ENCODE measurements at regions not wholly inside any gene's neighbourhood (a gene's known extent, or its start where the extent isn't known, plus 50 kb on each side); places are given as distances from the start of the nearest gene placed in this dataset.

GRCh38 chr14:65153101-65153500, 50.8 kb upstream of the MAX start:
- Histone ChIP-seq H3K9me3 (ENCODE audit: insufficient read depth, low read depth, low read length) (no peaks in the 10 kb centered on the region), H3K9ac (ENCODE audit: low read depth, low read length) (no peak overlapping the region), H3K4me1 (ENCODE audit: insufficient read depth, low read length) (no peaks in the 10 kb centered on the region), H3K4me3 (ENCODE audit: low read length) (no peak overlapping the region), H3K27ac (ENCODE audit: low read length) (no peak overlapping the region), H3K27me3 (ENCODE audit: insufficient read depth, low read length) (no peaks in the 10 kb centered on the region), H3K36me3 (ENCODE audit: insufficient read depth, low read depth, low read length) (no peaks in the 10 kb centered on the region)

GRCh38 chr14:65156568-65157366, 54.5 kb upstream of the MAX start:
- H3K27me3 ChIP-seq (ENCODE audit: insufficient read depth, low read length) = no peaks in the 10 kb centered on the region
- no peaks in the 10 kb centered on the region for H3K9me3 ChIP-seq (ENCODE audit: insufficient read depth, low read depth, low read length)
- no peaks in the 10 kb centered on the region for H3K36me3 ChIP-seq (ENCODE audit: insufficient read depth, low read depth, low read length)
- H3K4me3 ChIP-seq (ENCODE audit: low read length) = no peak overlapping the region
- H3K27ac ChIP-seq (ENCODE audit: low read length) = no peak overlapping the region
- H3K4me1 ChIP-seq (ENCODE audit: insufficient read depth, low read length) = no peaks in the 10 kb centered on the region
- H3K9ac ChIP-seq (ENCODE audit: low read depth, low read length) = no peak overlapping the region

GRCh38 chr14:65159281-65160062, 57.2 kb upstream of the MAX start:
- H3K9ac ChIP-seq (ENCODE audit: low read depth, low read length) = no peak overlapping the region
- no peaks in the 10 kb centered on the region for H3K36me3 ChIP-seq (ENCODE audit: insufficient read depth, low read depth, low read length)
- no peaks in the 10 kb centered on the region for H3K4me1 ChIP-seq (ENCODE audit: insufficient read depth, low read length)
- no peak overlapping the region for H3K27ac ChIP-seq (ENCODE audit: low read length)
- H3K27me3 ChIP-seq (ENCODE audit: insufficient read depth, low read length) = no peaks in the 10 kb centered on the region
- no peaks in the 10 kb centered on the region for H3K9me3 ChIP-seq (ENCODE audit: insufficient read depth, low read depth, low read length)
- H3K4me3 ChIP-seq (ENCODE audit: low read length) = no peak overlapping the region

- no peak overlapping the region for H3K27ac ChIP-seq (ENCODE audit: low read length)
- no peaks in the 10 kb centered on the region for H3K4me1 ChIP-seq (ENCODE audit: insufficient read depth, low read length)
- no peaks in the 10 kb centered on the region for H3K9me3 ChIP-seq (ENCODE audit: insufficient read depth, low read depth, low read length)
- H3K9ac ChIP-seq (ENCODE audit: low read depth, low read length) = no peak overlapping the region
- H3K27me3 ChIP-seq (ENCODE audit: insufficient read depth, low read length) = no peaks in the 10 kb centered on the region
- H3K4me3 ChIP-seq (ENCODE audit: low read length) = no peak overlapping the region
- H3K36me3 ChIP-seq (ENCODE audit: insufficient read depth, low read depth, low read length) = no peaks in the 10 kb centered on the region
These were observed 57.8 kb upstream of the MAX start for GRCh38 chr14:65160091-65160490.

DNA sequence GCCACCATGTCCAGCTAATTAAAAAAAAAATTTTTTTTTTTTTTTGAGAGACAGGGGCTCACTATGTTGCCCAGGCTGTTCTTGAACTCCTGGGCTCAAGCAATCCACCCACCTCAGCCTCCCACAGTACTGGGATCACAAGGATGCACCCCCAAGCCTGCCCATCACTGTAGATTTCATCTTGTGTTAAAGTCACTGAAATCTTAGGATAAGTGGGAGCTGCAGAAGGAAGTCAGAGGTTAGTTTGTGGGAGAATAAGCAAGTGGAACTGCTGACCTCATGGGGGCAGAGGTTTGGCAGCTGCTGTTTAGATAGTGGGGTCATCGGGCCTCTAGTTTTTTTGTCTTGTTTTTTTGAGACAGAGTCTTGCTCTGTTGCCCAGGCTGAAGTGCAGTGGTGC, 59.7 kb upstream of the MAX start:
- no peaks in the 10 kb centered on the region for H3K4me1 ChIP-seq (ENCODE audit: insufficient read depth, low read length)
- no peaks in the 10 kb centered on the region for H3K27me3 ChIP-seq (ENCODE audit: insufficient read depth, low read length)
- H3K9me3 ChIP-seq (ENCODE audit: insufficient read depth, low read depth, low read length) = no peaks in the 10 kb centered on the region
- H3K4me3 ChIP-seq (ENCODE audit: low read length) = no peak overlapping the region
- H3K36me3 ChIP-seq (ENCODE audit: insufficient read depth, low read depth, low read length) = no peaks in the 10 kb centered on the region
- no peak overlapping the region for H3K9ac ChIP-seq (ENCODE audit: low read depth, low read length)
- H3K27ac ChIP-seq (ENCODE audit: low read length) = no peak overlapping the region

DNA sequence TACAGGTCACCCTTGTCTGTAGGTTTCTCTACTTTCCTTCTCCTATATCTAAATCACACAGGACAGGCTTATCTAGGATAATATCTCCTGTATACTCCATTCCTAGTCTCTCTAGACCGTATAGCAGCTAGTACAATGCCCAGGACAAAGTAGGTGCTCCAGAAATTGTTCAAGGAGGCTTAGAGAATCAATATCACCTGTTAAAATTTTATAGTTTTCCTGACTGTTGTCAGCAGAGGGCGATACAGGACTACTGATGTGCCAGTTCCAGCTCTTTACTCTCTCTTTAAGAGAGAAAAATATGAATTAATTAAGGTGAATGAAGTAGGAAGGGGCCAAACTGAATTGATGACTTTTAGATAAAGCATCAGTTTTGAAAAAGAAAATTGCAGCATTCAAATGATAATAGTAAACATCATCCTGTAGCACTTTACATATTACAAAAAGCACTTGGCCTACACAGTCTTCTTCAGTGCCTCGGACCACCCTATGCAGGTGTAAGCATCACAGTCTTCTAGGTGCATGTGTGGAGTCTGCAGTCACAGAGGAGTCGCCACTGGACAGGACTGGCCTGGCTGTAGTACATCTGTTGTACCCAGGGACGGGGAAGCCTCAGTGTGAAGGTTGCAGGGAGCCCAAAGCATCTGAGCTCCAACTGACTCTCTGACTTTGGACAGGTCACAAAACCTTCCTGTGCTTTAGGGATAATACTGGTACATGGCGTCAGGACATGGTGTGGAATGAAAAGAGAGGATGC, 61.9 kb upstream of the MAX start:
- H3K9me3 ChIP-seq (ENCODE audit: insufficient read depth, low read depth, low read length) = no peaks in the 10 kb centered on the region
- no peaks in the 10 kb centered on the region for H3K4me1 ChIP-seq (ENCODE audit: insufficient read depth, low read length)
- H3K36me3 ChIP-seq (ENCODE audit: insufficient read depth, low read depth, low read length) = no peaks in the 10 kb centered on the region
- H3K27me3 ChIP-seq (ENCODE audit: insufficient read depth, low read length) = no peaks in the 10 kb centered on the region
- H3K9ac ChIP-seq (ENCODE audit: low read depth, low read length) = no peak overlapping the region
- no peak overlapping the region for H3K4me3 ChIP-seq (ENCODE audit: low read length)
- no peak overlapping the region for H3K27ac ChIP-seq (ENCODE audit: low read length)

- Histone ChIP-seq H3K27ac (ENCODE audit: low read length) (no peak overlapping the region), H3K27me3 (ENCODE audit: insufficient read depth, low read length) (no peaks in the 10 kb centered on the region), H3K9ac (ENCODE audit: low read depth, low read length) (no peak overlapping the region), H3K4me3 (ENCODE audit: low read length) (no peak overlapping the region), H3K9me3 (ENCODE audit: insufficient read depth, low read depth, low read length) (no peaks in the 10 kb centered on the region), H3K4me1 (ENCODE audit: insufficient read depth, low read length) (no peaks in the 10 kb centered on the region), H3K36me3 (ENCODE audit: insufficient read depth, low read depth, low read length) (no peaks in the 10 kb centered on the region)
These were observed 62.5 kb upstream of the MAX start for GRCh38 chr14:65164825-65165135.

- H3K9me3 ChIP-seq (ENCODE audit: insufficient read depth, low read depth, low read length) = no peaks in the 10 kb centered on the region
- H3K36me3 ChIP-seq (ENCODE audit: insufficient read depth, low read depth, low read length) = no peaks in the 10 kb centered on the region
- no peak overlapping the region for H3K4me3 ChIP-seq (ENCODE audit: low read length)
- H3K9ac ChIP-seq (ENCODE audit: low read depth, low read length) = no peak overlapping the region
- no peak overlapping the region for H3K27ac ChIP-seq (ENCODE audit: low read length)
- 0 out of 2 replicates have a peak, but pooled peaks cover 3% of the 10 kb centered on the region for H3K4me1 ChIP-seq (ENCODE audit: insufficient read depth, low read length)
- no peaks in the 10 kb centered on the region for H3K27me3 ChIP-seq (ENCODE audit: insufficient read depth, low read length)
These were observed 64.8 kb upstream of the MAX start for GRCh38 chr14:65167072-65167645.

DNA sequence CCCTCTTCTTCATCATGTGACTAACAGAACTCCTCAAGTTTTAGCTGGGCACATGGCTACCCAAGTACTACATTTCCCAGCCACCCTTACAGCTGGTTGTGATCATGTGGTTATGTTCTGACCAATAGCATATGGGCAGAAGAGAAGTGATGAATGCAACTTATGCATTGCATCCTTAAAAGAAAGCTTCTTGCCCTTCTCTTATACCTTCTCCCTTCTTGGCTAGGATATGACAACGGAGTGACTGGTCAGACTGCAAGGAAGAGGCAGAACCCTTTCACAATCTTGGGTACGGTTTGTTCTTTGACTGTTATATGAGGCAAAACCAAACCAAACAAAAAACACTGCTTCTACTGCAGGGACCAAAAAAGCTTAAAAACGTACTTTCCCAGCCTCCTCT, 66.5 kb upstream of the MAX start:
- no peak overlapping the region for H3K9ac ChIP-seq (ENCODE audit: low read depth, low read length)
- H3K4me1 ChIP-seq (ENCODE audit: insufficient read depth, low read length) = peaks cover 8% of the 10 kb centered on the region; the same call in 1 of the 2 replicates
- no peaks in the 10 kb centered on the region for H3K27me3 ChIP-seq (ENCODE audit: insufficient read depth, low read length)
- H3K4me3 ChIP-seq (ENCODE audit: low read length) = no peak overlapping the region
- no peaks in the 10 kb centered on the region for H3K36me3 ChIP-seq (ENCODE audit: insufficient read depth, low read depth, low read length)
- no peaks in the 10 kb centered on the region for H3K9me3 ChIP-seq (ENCODE audit: insufficient read depth, low read depth, low read length)
- H3K27ac ChIP-seq (ENCODE audit: low read length) = no peak overlapping the region

DNA sequence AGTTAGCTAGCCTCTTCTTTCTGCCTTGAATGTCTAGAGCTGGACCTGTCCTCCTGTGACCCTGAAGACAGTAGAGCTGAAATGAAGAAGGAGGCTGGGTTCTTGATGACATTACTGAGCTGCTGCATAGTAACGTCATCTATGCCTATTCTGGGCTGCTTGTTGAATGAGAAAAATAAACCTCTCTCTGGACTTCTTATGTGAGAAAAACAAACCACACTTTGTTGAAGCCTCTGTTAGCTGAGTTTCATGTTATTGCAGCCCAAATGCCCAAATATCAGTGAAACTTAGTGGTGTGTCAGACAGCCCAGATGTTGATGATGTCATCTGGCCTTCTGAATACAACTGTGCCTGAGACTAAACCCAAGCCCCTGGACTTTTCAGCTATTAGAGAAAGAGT, 67.0 kb upstream of the MAX start:
- Histone ChIP-seq H3K4me3 (ENCODE audit: low read length) (no peak overlapping the region), H3K27me3 (ENCODE audit: insufficient read depth, low read length) (no peaks in the 10 kb centered on the region), H3K4me1 (ENCODE audit: insufficient read depth, low read length) (peaks cover 12% of the 10 kb centered on the region; the same call in 1 of the 2 replicates), H3K27ac (ENCODE audit: low read length) (no peak overlapping the region), H3K9me3 (ENCODE audit: insufficient read depth, low read depth, low read length) (no peaks in the 10 kb centered on the region), H3K36me3 (ENCODE audit: insufficient read depth, low read depth, low read length) (no peaks in the 10 kb centered on the region), H3K9ac (ENCODE audit: low read depth, low read length) (no peak overlapping the region)

DNA sequence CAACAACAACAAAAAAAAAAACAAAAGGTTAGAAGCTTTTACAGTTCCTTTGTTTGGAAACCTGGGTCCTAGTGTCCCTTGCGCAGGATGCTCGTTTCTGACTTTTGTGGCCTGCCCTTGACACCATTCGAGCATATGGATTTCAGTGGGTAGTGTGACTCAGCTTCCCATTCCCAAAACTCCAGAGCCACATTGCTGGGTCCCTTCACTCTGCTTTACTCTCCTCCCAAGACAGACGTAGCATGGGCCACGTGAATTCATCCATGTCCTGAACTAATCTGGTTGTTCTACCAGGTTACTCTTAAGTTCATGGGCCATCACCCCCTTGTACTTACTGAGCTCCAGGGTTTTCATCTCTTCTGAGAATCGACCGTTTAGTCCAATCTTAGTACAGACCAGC, 68.0 kb upstream of the MAX start:
- H3K4me1 ChIP-seq (ENCODE audit: insufficient read depth, low read length) = peaks cover 12% of the 10 kb centered on the region; the same call in 1 of the 2 replicates
- no peaks in the 10 kb centered on the region for H3K9me3 ChIP-seq (ENCODE audit: insufficient read depth, low read depth, low read length)
- H3K4me3 ChIP-seq (ENCODE audit: low read length) = no peak overlapping the region
- no peaks in the 10 kb centered on the region for H3K36me3 ChIP-seq (ENCODE audit: insufficient read depth, low read depth, low read length)
- no peak overlapping the region for H3K9ac ChIP-seq (ENCODE audit: low read depth, low read length)
- no peaks in the 10 kb centered on the region for H3K27me3 ChIP-seq (ENCODE audit: insufficient read depth, low read length)
- no peak overlapping the region for H3K27ac ChIP-seq (ENCODE audit: low read length)

Measured in iPS-20b (cell line).